NT2/D1 (cell line): ENCODE measurements at regions not wholly inside any gene's neighbourhood (a gene's known extent, or its start where the extent isn't known, plus 50 kb on each side); places are given as distances from the start of the nearest gene placed in this dataset.

ENCODE experiments used
- SUZ12 ChIP-seq: IDR thresholded peaks from 2 replicates; pipeline ENCODE4 v1.6.1; 2011; ENCODE audit not compliant: insufficient read length, insufficient read depth; ENCODE audit errors: extremely low read depth
- YY1 ChIP-seq: IDR thresholded peaks from 2 replicates; pipeline ENCODE4 v1.6.1; 2011; ENCODE audit not compliant: insufficient read length, insufficient read depth

GRCh38 chr3:25212736-25213135 is 215.3 kb upstream of the RARB start:
- TF ChIP-seq YY1: no peak
- no peak for TF ChIP-seq SUZ12
